ENCODE measurements at regions not wholly inside any gene's neighbourhood (a gene's known extent, or its start where the extent isn't known, plus 50 kb on each side); places are given as distances from the start of the nearest gene placed in this dataset.
"Not testable (repeated sequence)": the region's sequence is repeated elsewhere in the genome, so short reads cannot be mapped to it uniquely, and the experiment has no call there.

GRCh38 chr2:62641410-62641843 is 64.1 kb upstream of the EHBP1 start:
- WGBS, 5 donors = 34 to 79% (median 59%) methylated on average over 1 of the region's 1 CpG
- Histone ChIP-seq H3K27ac (peak overlapping the region in 1 of 8 donors; percentile 19), H3K27me3 (replicated peaks in 1 of 7) (no peaks in the 10 kb centered on the region), H3K9me3 (peaks cover 0 to 5% (median 0%) of the 10 kb centered on the region in 8 donors), H3K36me3 (no peaks in the 10 kb centered on the region), H3K4me1 (peaks cover 0 to 20% (median 9%) of the 10 kb centered on the region in 6 donors), H3K4me3 (no peak overlapping the region)
- intact Hi-C loops (cut with DNase I; ENCODE audit: low total_unique reads) = no loop called here
- no peak for TF ChIP-seq POLR2A (IDR thresholded peaks at IDR 0.05)
- TF ChIP-seq CTCF (IDR thresholded peaks at IDR 0.05 in 8 of 11, conservative IDR thresholded peaks at IDR 0.05 in 3 of 11) = no peak
- no peak for TF ChIP-seq POLR2AphosphoS5 (IDR thresholded peaks at IDR 0.05)
- no peak for DNase-seq

- Histone ChIP-seq H3K9me3 (peaks cover 0 to 11% (median 8%) of the 10 kb centered on the region in 8 donors), H3K27me3 (replicated peaks in 1 of 7) (peaks cover 0 to 9% (median 0%) of the 10 kb centered on the region in 7 donors), H3K27ac (no peak overlapping the region), H3K36me3 (no peaks in the 10 kb centered on the region), H3K4me3 (no peak overlapping the region), H3K4me1 (no peaks in the 10 kb centered on the region)
- intact Hi-C loops (cut with DNase I; ENCODE audit: low total_unique reads) = no loop called here
- DNase-seq = no peak
- no peak for TF ChIP-seq POLR2AphosphoS5 (IDR thresholded peaks at IDR 0.05)
- no peak for TF ChIP-seq CTCF (IDR thresholded peaks at IDR 0.05 in 8 of 11, conservative IDR thresholded peaks at IDR 0.05 in 3 of 11)
- no peak for TF ChIP-seq POLR2A (IDR thresholded peaks at IDR 0.05)
- WGBS, 5 donors = 88 to 96% (median 91%) methylated on average over 5 of the region's 5 CpGs
Measured at GRCh38 chr2:62631160-62632085, 74.1 kb upstream of the EHBP1 start.

- 90 to 94% (median 92%) methylated on average over 7 to 28 of the region's 28 CpGs; no CpG with 5 or more reads in 1 of the 5 donors for WGBS, 5 donors
- intact Hi-C loops (cut with DNase I; ENCODE audit: low total_unique reads); H3K27me3 ChIP-seq (replicated peaks in 1 of 7); H3K36me3 ChIP-seq; H3K27ac ChIP-seq; H3K4me1 ChIP-seq; H3K4me3 ChIP-seq: not testable (repeated sequence)
- peak; percentile 28 for DNase-seq
- H3K9me3 ChIP-seq = peaks cover 0 to 10% (median 8%) of the 10 kb centered on the region in 8 donors
Measured at GRCh38 chr2:62630206-62630605, 75.3 kb upstream of the EHBP1 start.

- WGBS, 5 donors = 63 to 72% (median 66%) methylated on average over 4 to 5 of the region's 5 CpGs; no CpG with 5 or more reads in 2 of the 5 donors
- H3K9me3 ChIP-seq = peaks cover 0 to 10% (median 7%) of the 10 kb centered on the region in 8 donors
- H3K4me1 ChIP-seq; H3K4me3 ChIP-seq; H3K27me3 ChIP-seq (replicated peaks in 1 of 7); intact Hi-C loops (cut with DNase I; ENCODE audit: low total_unique reads); H3K27ac ChIP-seq; H3K36me3 ChIP-seq; DNase-seq: not testable (repeated sequence)
Measured at GRCh38 chr2:62629310-62629709, 76.2 kb upstream of the EHBP1 start.

- peak; percentile 34 for DNase-seq
- Histone ChIP-seq H3K4me3 (no peak overlapping the region), H3K27ac (no peak overlapping the region), H3K9me3 (peaks cover 0 to 10% (median 7%) of the 10 kb centered on the region in 8 donors), H3K36me3 (no peaks in the 10 kb centered on the region), H3K4me1 (no peaks in the 10 kb centered on the region), H3K27me3 (replicated peaks in 1 of 7) (no peaks in the 10 kb centered on the region)
- WGBS, 5 donors = 84 to 91% (median 89%) methylated on average over 5 of the region's 5 CpGs
- intact Hi-C loops (cut with DNase I; ENCODE audit: low total_unique reads) = no loop called here
- TF ChIP-seq POLR2A (IDR thresholded peaks at IDR 0.05) = no peak
Measured at GRCh38 chr2:62627667-62628066, 77.8 kb upstream of the EHBP1 start.
